ENCODE measurements at regions not wholly inside any gene's neighbourhood (a gene's known extent, or its start where the extent isn't known, plus 50 kb on each side); places are given as distances from the start of the nearest gene placed in this dataset.

GRCh38 chr11:19359221-19360000 lies 118.7 kb upstream of the E2F8 start:
- intact Hi-C loops (cut with DNase I) = no loop called here
- no peak for DNase-seq
- Histone ChIP-seq H3K27ac (no peak overlapping the region), H3K4me1 (no peaks in the 10 kb centered on the region), H3K27me3 (peaks cover 0 to 65% (median 0%) of the 10 kb centered on the region in 4 donors), H3K36me3 (no peaks in the 10 kb centered on the region), H3K9me3 (no peaks in the 10 kb centered on the region), H3K4me3 (no peak overlapping the region)
- no peak for TF ChIP-seq CTCF (IDR thresholded peaks at IDR 0.05)
- no peak for TF ChIP-seq POLR2A (IDR thresholded peaks at IDR 0.05)
- WGBS, 2 donors = 43 to 54% methylated on average over 7 of the region's 7 CpGs

- H3K27me3 ChIP-seq = peaks cover 0 to 63% (median 0%) of the 10 kb centered on the region in 4 donors
- intact Hi-C loops (cut with DNase I) = no loop called here
- TF ChIP-seq CTCF (IDR thresholded peaks at IDR 0.05) = no peak
- no peak for TF ChIP-seq POLR2A (IDR thresholded peaks at IDR 0.05)
- H3K4me1 ChIP-seq = no peaks in the 10 kb centered on the region
- no peak overlapping the region for H3K27ac ChIP-seq
- H3K4me3 ChIP-seq = no peak overlapping the region
- H3K9me3 ChIP-seq = no peaks in the 10 kb centered on the region
- 91 to 94% methylated on average over 3 of the region's 3 CpGs for WGBS, 2 donors
- no peak for DNase-seq
- no peaks in the 10 kb centered on the region for H3K36me3 ChIP-seq
These were observed 117.2 kb upstream of the E2F8 start for GRCh38 chr11:19357943-19358342.

GRCh38 chr11:19355601-19356000 lies 114.9 kb upstream of the E2F8 start:
- WGBS, 2 donors = 33 to 75% methylated on average over 1 of the region's 1 CpG
- no peak for DNase-seq
- H3K27me3 ChIP-seq = peaks cover 0 to 82% (median 0%) of the 10 kb centered on the region in 4 donors
- no peaks in the 10 kb centered on the region for H3K36me3 ChIP-seq
- intact Hi-C loops (cut with DNase I) = no loop called here
- H3K9me3 ChIP-seq = no peaks in the 10 kb centered on the region
- H3K4me1 ChIP-seq = no peaks in the 10 kb centered on the region
- no peak overlapping the region for H3K4me3 ChIP-seq
- TF ChIP-seq POLR2A (IDR thresholded peaks at IDR 0.05) = no peak
- TF ChIP-seq CTCF (IDR thresholded peaks at IDR 0.05) = no peak
- H3K27ac ChIP-seq = no peak overlapping the region

- TF ChIP-seq POLR2A (IDR thresholded peaks at IDR 0.05) (no peak), CTCF (IDR thresholded peaks at IDR 0.05) (no peak)
- DNase-seq = no peak
- H3K27me3 ChIP-seq = peaks cover 0 to 87% (median 0%) of the 10 kb centered on the region in 4 donors
- no peaks in the 10 kb centered on the region for H3K36me3 ChIP-seq
- no peak overlapping the region for H3K27ac ChIP-seq
- no peaks in the 10 kb centered on the region for H3K4me1 ChIP-seq
- intact Hi-C loops (cut with DNase I) = no loop called here
- H3K9me3 ChIP-seq = no peaks in the 10 kb centered on the region
- no peak overlapping the region for H3K4me3 ChIP-seq
- 76 to 86% methylated on average over 2 of the region's 2 CpGs for WGBS, 2 donors
These were observed 112.6 kb upstream of the E2F8 start for GRCh38 chr11:19353287-19353850.

GRCh38 chr11:19352771-19353160 lies 112.0 kb upstream of the E2F8 start:
- Histone ChIP-seq H3K27ac (no peak overlapping the region), H3K4me3 (no peak overlapping the region), H3K27me3 (peaks cover 0 to 87% (median 0%) of the 10 kb centered on the region in 4 donors), H3K9me3 (no peaks in the 10 kb centered on the region), H3K36me3 (no peaks in the 10 kb centered on the region), H3K4me1 (no peaks in the 10 kb centered on the region)
- TF ChIP-seq POLR2A (IDR thresholded peaks at IDR 0.05) = no peak
- TF ChIP-seq CTCF (IDR thresholded peaks at IDR 0.05) = no peak
- intact Hi-C loops (cut with DNase I) = no loop called here
- WGBS, 2 donors = 58 to 69% methylated on average over 7 to 9 of the region's 9 CpGs
- DNase-seq = no peak

Data from esophagus squamous epithelium (tissue), 5 donors.